ENCODE measurements at regions not wholly inside any gene's neighbourhood (a gene's known extent, or its start where the extent isn't known, plus 50 kb on each side); places are given as distances from the start of the nearest gene placed in this dataset.

- Histone ChIP-seq H3K9ac (ENCODE audit: low read depth in 1 of 2, low read length in 2 of 2) (no peak overlapping the region), H3K27me3 (ENCODE audit: control insufficient read depth in 4 of 4, insufficient read depth in 4 of 4, low read length in 3 of 4) (no peaks in the 10 kb centered on the region), H3K4me3 (ENCODE audit: low read depth in 1 of 3, low read length in 3 of 3) (no peak overlapping the region), H3K4me1 (ENCODE audit: control insufficient read depth in 4 of 4, insufficient read depth in 4 of 4, low read length in 3 of 4) (peaks cover 5 to 25% (median 19%) of the 10 kb centered on the region in 4 donors), H3K9me3 (ENCODE audit: control insufficient read depth in 4 of 4, low read length in 3 of 4) (no peaks in the 10 kb centered on the region), H3K27ac (ENCODE audit: low read depth in 1 of 2, low read length in 2 of 2) (no peak overlapping the region), H3K36me3 (ENCODE audit: control insufficient read depth in 4 of 4, insufficient read depth in 3 of 4, low read depth in 1 of 4, low read length in 3 of 4) (no peaks in the 10 kb centered on the region)
- no peak for DNase-seq (ENCODE audit: low spot score)
- TF ChIP-seq, protein P1, sequence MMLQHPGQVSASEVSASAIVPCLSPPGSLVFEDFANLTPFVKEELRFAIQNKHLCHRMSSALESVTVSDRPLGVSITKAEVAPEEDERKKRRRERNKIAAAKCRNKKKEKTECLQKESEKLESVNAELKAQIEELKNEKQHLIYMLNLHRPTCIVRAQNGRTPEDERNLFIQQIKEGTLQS (IDR thresholded peaks at IDR 0.05), result no peak
- TF ChIP-seq HNF4G (IDR thresholded peaks at IDR 0.05) (no peak), FOXA2 (IDR thresholded peaks at IDR 0.05) (no peak), HNF4A (conservative IDR thresholded peaks at IDR 0.05) (no peak), YY1 (IDR thresholded peaks at IDR 0.05) (no peak), JUND (IDR thresholded peaks at IDR 0.05) (no peak), SP1 (IDR thresholded peaks at IDR 0.05) (no peak), NR2F2 (IDR thresholded peaks at IDR 0.05) (no peak), FOXA1 (IDR thresholded peaks at IDR 0.05) (no peak), TAF1 (conservative IDR thresholded peaks at IDR 0.05) (no peak), RAD21 (IDR thresholded peaks at IDR 0.05) (no peak)
- TF ChIP-seq, protein P2, sequence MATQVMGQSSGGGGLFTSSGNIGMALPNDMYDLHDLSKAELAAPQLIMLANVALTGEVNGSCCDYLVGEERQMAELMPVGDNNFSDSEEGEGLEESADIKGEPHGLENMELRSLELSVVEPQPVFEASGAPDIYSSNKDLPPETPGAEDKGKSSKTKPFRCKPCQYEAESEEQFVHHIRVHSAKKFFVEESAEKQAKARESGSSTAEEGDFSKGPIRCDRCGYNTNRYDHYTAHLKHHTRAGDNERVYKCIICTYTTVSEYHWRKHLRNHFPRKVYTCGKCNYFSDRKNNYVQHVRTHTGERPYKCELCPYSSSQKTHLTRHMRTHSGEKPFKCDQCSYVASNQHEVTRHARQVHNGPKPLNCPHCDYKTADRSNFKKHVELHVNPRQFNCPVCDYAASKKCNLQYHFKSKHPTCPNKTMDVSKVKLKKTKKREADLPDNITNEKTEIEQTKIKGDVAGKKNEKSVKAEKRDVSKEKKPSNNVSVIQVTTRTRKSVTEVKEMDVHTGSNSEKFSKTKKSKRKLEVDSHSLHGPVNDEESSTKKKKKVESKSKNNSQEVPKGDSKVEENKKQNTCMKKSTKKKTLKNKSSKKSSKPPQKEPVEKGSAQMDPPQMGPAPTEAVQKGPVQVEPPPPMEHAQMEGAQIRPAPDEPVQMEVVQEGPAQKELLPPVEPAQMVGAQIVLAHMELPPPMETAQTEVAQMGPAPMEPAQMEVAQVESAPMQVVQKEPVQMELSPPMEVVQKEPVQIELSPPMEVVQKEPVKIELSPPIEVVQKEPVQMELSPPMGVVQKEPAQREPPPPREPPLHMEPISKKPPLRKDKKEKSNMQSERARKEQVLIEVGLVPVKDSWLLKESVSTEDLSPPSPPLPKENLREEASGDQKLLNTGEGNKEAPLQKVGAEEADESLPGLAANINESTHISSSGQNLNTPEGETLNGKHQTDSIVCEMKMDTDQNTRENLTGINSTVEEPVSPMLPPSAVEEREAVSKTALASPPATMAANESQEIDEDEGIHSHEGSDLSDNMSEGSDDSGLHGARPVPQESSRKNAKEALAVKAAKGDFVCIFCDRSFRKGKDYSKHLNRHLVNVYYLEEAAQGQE (IDR thresholded peaks at IDR 0.05), result no peak
- 86% methylated on average over 4 of the region's 4 CpGs for WGBS
Measured at GRCh38 chr5:174191076-174191475, 145.6 kb downstream of the NSG2 start.

DNA sequence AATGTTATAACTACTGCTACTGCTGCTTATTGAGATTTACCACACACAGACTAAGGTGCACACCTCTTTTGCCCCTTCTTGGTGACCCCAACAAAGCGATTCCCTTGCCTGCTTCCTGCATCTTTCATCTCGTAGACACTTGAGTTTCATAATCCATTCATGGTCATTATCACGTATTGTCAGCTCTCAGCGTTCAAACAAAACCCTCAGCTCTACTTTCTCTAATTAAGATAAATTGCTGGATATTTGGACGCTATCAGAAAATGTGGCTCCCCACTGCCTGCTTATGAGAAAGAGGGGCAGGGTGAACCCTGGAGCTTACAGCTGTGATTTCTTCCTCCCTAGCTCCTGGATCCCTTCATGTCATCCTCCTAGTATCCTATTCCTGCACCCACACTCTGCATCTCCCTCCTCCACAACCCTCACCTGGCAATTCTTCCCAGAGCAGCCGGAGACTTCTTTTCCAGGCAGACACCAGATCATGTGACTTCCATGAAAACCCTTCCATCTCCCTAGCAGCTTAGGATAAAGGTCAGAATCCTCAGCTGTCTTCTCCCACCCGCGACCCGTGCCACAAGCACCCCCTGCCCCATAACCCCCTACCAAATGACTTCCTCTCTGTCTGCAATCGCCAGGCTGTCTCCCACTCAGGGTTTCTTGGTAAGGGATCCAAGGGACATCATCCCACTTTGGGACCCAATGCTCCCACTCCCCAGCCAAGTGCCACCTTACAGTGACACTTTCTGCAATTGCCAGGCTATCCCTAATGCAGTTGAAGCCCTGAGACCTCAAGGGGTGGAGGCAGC lies 146.5 kb downstream of the NSG2 start:
- 77% methylated on average over 10 of the region's 10 CpGs for WGBS
- Histone ChIP-seq H3K9me3 (ENCODE audit: control insufficient read depth in 4 of 4, low read length in 3 of 4) (no peaks in the 10 kb centered on the region), H3K36me3 (ENCODE audit: control insufficient read depth in 4 of 4, insufficient read depth in 3 of 4, low read depth in 1 of 4, low read length in 3 of 4) (no peaks in the 10 kb centered on the region)

More for the DNA sequence above, 146.5 kb downstream of the NSG2 start:
- no peak overlapping the region for H3K27ac ChIP-seq (ENCODE audit: low read depth in 1 of 2, low read length in 2 of 2)
- no peak overlapping the region for H3K4me3 ChIP-seq (ENCODE audit: low read depth in 1 of 3, low read length in 3 of 3)
- TF ChIP-seq FOXA2 (IDR thresholded peaks at IDR 0.05), result no peak
- TF ChIP-seq, protein P1 (IDR thresholded peaks at IDR 0.05), result no peak
- TF ChIP-seq RAD21 (IDR thresholded peaks at IDR 0.05), result no peak
- TF ChIP-seq, protein P2 (IDR thresholded peaks at IDR 0.05), result no peak
- TF ChIP-seq JUND (IDR thresholded peaks at IDR 0.05), result no peak
- TF ChIP-seq NR2F2 (IDR thresholded peaks at IDR 0.05), result no peak
- TF ChIP-seq, protein P3, sequence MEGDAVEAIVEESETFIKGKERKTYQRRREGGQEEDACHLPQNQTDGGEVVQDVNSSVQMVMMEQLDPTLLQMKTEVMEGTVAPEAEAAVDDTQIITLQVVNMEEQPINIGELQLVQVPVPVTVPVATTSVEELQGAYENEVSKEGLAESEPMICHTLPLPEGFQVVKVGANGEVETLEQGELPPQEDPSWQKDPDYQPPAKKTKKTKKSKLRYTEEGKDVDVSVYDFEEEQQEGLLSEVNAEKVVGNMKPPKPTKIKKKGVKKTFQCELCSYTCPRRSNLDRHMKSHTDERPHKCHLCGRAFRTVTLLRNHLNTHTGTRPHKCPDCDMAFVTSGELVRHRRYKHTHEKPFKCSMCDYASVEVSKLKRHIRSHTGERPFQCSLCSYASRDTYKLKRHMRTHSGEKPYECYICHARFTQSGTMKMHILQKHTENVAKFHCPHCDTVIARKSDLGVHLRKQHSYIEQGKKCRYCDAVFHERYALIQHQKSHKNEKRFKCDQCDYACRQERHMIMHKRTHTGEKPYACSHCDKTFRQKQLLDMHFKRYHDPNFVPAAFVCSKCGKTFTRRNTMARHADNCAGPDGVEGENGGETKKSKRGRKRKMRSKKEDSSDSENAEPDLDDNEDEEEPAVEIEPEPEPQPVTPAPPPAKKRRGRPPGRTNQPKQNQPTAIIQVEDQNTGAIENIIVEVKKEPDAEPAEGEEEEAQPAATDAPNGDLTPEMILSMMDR (IDR thresholded peaks at IDR 0.05; ENCODE audit: low read depth, low read length, missing input control), result no peak
- no peak for TF ChIP-seq HNF4G (IDR thresholded peaks at IDR 0.05)
- TF ChIP-seq EGR1 (IDR thresholded peaks at IDR 0.05; ENCODE audit: low read depth in 2 of 2), result no peak
- no peak for TF ChIP-seq RXRA (IDR thresholded peaks at IDR 0.05)
- TF ChIP-seq, protein P4, sequence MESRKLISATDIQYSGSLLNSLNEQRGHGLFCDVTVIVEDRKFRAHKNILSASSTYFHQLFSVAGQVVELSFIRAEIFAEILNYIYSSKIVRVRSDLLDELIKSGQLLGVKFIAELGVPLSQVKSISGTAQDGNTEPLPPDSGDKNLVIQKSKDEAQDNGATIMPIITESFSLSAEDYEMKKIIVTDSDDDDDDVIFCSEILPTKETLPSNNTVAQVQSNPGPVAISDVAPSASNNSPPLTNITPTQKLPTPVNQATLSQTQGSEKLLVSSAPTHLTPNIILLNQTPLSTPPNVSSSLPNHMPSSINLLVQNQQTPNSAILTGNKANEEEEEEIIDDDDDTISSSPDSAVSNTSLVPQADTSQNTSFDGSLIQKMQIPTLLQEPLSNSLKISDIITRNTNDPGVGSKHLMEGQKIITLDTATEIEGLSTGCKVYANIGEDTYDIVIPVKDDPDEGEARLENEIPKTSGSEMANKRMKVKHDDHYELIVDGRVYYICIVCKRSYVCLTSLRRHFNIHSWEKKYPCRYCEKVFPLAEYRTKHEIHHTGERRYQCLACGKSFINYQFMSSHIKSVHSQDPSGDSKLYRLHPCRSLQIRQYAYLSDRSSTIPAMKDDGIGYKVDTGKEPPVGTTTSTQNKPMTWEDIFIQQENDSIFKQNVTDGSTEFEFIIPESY (IDR thresholded peaks at IDR 0.05), result no peak
- TF ChIP-seq FOXA1 (IDR thresholded peaks at IDR 0.05), result no peak
- TF ChIP-seq, protein P5, sequence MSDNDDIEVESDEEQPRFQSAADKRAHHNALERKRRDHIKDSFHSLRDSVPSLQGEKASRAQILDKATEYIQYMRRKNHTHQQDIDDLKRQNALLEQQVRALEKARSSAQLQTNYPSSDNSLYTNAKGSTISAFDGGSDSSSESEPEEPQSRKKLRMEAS (IDR thresholded peaks at IDR 0.05), result no peak
- no peak for TF ChIP-seq HNF4A (conservative IDR thresholded peaks at IDR 0.05)
- no peak for TF ChIP-seq SP1 (IDR thresholded peaks at IDR 0.05)
- TF ChIP-seq YY1 (IDR thresholded peaks at IDR 0.05), result no peak
- peaks cover 5 to 25% (median 19%) of the 10 kb centered on the region in 4 donors for H3K4me1 ChIP-seq (ENCODE audit: control insufficient read depth in 4 of 4, insufficient read depth in 4 of 4, low read length in 3 of 4)
- no peak for DNase-seq (ENCODE audit: low spot score)
- no peak overlapping the region for H3K9ac ChIP-seq (ENCODE audit: low read depth in 1 of 2, low read length in 2 of 2)
- no peaks in the 10 kb centered on the region for H3K27me3 ChIP-seq (ENCODE audit: control insufficient read depth in 4 of 4, insufficient read depth in 4 of 4, low read length in 3 of 4)
